ENCODE measurements at regions not wholly inside any gene's neighbourhood (a gene's known extent, or its start where the extent isn't known, plus 50 kb on each side); places are given as distances from the start of the nearest gene placed in this dataset.

GRCh38 chr5:34485768-34486030 is 170.4 kb upstream of the RAI14 start:
- no peak overlapping the region for H3K4me2 ChIP-seq (ENCODE audit: insufficient read depth, low read length)
- ATAC-seq, result no peak
- H3K4me1 ChIP-seq (replicated peaks in 1 of 2; ENCODE audit: control insufficient read depth in 2 of 2, insufficient read depth in 2 of 2, low read length in 2 of 2), result peaks cover 0 to 5% of the 10 kb centered on the region in 2 experiments; a peak in 2 of 5 replicates
- H3K27me3 ChIP-seq (ENCODE audit: control insufficient read depth in 2 of 2, insufficient read depth in 2 of 2, low read length in 2 of 2), result peaks cover 16 to 31% of the 10 kb centered on the region in 2 experiments
- no peaks in the 10 kb centered on the region for H3K36me3 ChIP-seq (ENCODE audit: control insufficient read depth, insufficient read depth, low read length)
- CTCF ChIA-PET (ENCODE audit: low intra/inter-chr PET ratio), result interaction anchor here (1.3 to 2.3 kb wide), 4 partner anchors 37 to 517 kb away, joined by 4 to 20 read pairs (median 13); no protein-coding TSS in a partner anchor
- intact Hi-C loops (cut with micrococcal nuclease), result loop anchor here (1.0 to 2.0 kb wide), 4 partner anchors 38 to 518 kb away; no protein-coding TSS in a partner anchor
- DNase-seq (ENCODE audit: extremely low read depth in 1 of 4, low spot score in 3 of 4), result no peak
- H4K20me1 ChIP-seq (replicated peaks; ENCODE audit: control insufficient read depth, insufficient read depth, low read length), result no peaks in the 10 kb centered on the region
- no peak overlapping the region for H3K4me3 ChIP-seq
- no peak overlapping the region for H3K9ac ChIP-seq (ENCODE audit: insufficient read depth in 1 of 2, low read depth in 2 of 2, low read length in 2 of 2)
- no peaks in the 10 kb centered on the region for H3K9me1 ChIP-seq (ENCODE audit: control insufficient read depth, insufficient read depth, low read length)
- POLR2A ChIA-PET, result interaction anchor here (0.6 to 1.5 kb wide), 8 partner anchors 9 to 1025 kb away, joined by 3 to 5 read pairs (median 4); partner anchors contain the start of genes BRIX1 and RAD1
- in situ Hi-C loops (cut with MboI), result loop anchor here (10.0 to 25.0 kb wide), 2 partner anchors 409 to 702 kb away; no protein-coding TSS in a partner anchor
- H2AFZ ChIP-seq (ENCODE audit: low read depth, low read length), result no peak overlapping the region
- no peak for TF ChIP-seq E2F3 (CRISPR knock-in tag; IDR thresholded peaks at IDR 0.05)
- no peak for TF ChIP-seq STAT5A (IDR thresholded peaks at IDR 0.05; ENCODE audit: borderline replicate concordance, low read length)
- no peak for TF ChIP-seq MNT (conservative IDR thresholded peaks at IDR 0.05)
- TF ChIP-seq MTA1 (IDR thresholded peaks at IDR 0.05; ENCODE audit: borderline replicate concordance), result no peak
- no peak for TF ChIP-seq CTBP1 (IDR thresholded peaks at IDR 0.05; ENCODE audit: borderline replicate concordance)
- TF ChIP-seq PBX2 (CRISPR knock-in tag; IDR thresholded peaks at IDR 0.05; ENCODE audit: low read depth), result no peak
- peak; percentile 41; the same call in 1 of the 2 replicates for TF ChIP-seq PBX2 (tag; conservative IDR thresholded peaks at IDR 0.05; ENCODE audit: low read depth)
- TF ChIP-seq KDM4B (IDR thresholded peaks at IDR 0.05; ENCODE audit: borderline replicate concordance in 2 of 2, low read depth in 1 of 2), result no peak
- TF ChIP-seq ZBTB17 (CRISPR knock-in tag; IDR thresholded peaks at IDR 0.05), result no peak
- no peak for TF ChIP-seq KLF1 (tag; IDR thresholded peaks at IDR 0.05)
- no peak for TF ChIP-seq ZNF41 (CRISPR knock-in tag; conservative IDR thresholded peaks at IDR 0.05)
- no peak for TF ChIP-seq WHSC1 (IDR thresholded peaks at IDR 0.05; ENCODE audit: low read length)
- no peak for TF ChIP-seq ZNF561 (CRISPR knock-in tag; conservative IDR thresholded peaks at IDR 0.05)
- TF ChIP-seq TOE1 (IDR thresholded peaks at IDR 0.05; ENCODE audit: borderline replicate concordance), result no peak
- no peak for TF ChIP-seq TOE1 (CRISPR knock-in tag; IDR thresholded peaks at IDR 0.05; ENCODE audit: borderline replicate concordance, low read depth)
- no peak for TF ChIP-seq NONO (IDR thresholded peaks at IDR 0.05; ENCODE audit: low read depth in 2 of 2, low read length in 1 of 2)
- TF ChIP-seq MEIS2 (IDR thresholded peaks at IDR 0.05; ENCODE audit: partially characterized antibody), result peak; percentile 34
- 0 out of 2 replicates have a peak, but pooled peaks have one; percentile 29 for TF ChIP-seq PKNOX1 (IDR thresholded peaks at IDR 0.05)
- BruUV-seq (replicated peaks), result no TSS peak
- H3K27ac ChIP-seq (ENCODE audit: extremely low read depth, low read depth, low read length), result no peak overlapping the region
- H3K9me3 ChIP-seq (replicated peaks; ENCODE audit: control insufficient read depth, insufficient read depth, low read depth, low read length), result no peaks in the 10 kb centered on the region
- H3K79me2 ChIP-seq (ENCODE audit: control insufficient read depth, insufficient read depth, low read length), result no peaks in the 10 kb centered on the region
- no peak for FAIRE-seq

Measured in K562 (cell line).